M059J (cell line): ENCODE measurements at regions not wholly inside any gene's neighbourhood (a gene's known extent, or its start where the extent isn't known, plus 50 kb on each side); places are given as distances from the start of the nearest gene placed in this dataset.
"Not testable (repeated sequence)": the region's sequence is repeated elsewhere in the genome, so short reads cannot be mapped to it uniquely, and the experiment has no call there.

Source experiments
- DNase-seq: peaks from one replicate; pipeline ENCODE4 v3.0.0-alpha.2; 2012; ENCODE audit warnings: low read depth

DNA sequence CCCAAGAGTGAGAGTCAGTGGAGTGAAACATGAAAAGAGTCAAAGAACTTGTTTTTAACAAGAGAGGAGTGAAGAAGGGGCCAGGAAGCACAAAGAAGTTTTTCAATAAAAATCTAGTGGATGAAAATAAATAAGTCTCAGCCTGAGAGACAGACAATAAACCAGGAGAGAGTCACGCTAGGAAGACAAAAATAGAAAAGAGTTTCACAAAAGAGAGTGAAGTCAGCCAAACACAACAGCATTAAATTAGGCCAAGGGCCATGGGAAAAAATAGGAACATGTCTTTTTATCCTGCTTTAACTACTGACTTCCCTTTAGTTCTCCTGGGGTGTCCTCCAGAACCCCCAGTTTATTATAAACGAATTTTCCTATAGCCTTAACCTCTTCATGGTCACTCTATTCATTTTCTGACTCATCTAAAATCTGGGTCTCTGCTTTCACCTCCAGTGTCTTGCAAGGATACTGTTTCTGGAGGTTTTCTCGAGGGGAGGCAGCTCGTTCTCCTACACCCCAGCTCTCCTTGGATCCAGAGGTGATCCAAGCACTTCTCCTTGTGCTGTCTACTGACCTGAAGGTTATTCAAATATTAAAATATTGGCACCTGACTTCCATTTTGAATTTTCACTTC lies 571.5 kb upstream of the PPP2R3A start:
- no peak for DNase-seq

DNA sequence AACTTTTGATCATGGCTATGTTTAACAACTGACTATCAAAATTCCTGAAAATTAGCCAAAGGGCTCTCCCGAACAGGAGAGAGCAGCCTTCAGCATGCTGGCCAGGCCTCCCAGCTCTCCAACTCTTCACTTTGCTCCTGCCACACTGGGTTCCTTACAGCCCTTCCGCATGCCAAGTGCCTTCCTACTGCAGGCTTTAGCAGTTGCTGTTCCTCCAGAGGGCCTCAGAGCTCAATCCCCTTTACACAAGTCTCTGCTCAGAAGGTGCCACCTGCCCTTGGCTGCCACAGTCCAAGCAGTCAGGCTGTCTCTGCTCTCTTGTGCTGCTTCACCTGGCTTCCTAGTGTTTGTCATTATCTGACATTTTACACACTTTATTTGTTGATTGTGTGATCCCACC lies 553.1 kb upstream of the PPP2R3A start:
- DNase-seq: no peak

DNA sequence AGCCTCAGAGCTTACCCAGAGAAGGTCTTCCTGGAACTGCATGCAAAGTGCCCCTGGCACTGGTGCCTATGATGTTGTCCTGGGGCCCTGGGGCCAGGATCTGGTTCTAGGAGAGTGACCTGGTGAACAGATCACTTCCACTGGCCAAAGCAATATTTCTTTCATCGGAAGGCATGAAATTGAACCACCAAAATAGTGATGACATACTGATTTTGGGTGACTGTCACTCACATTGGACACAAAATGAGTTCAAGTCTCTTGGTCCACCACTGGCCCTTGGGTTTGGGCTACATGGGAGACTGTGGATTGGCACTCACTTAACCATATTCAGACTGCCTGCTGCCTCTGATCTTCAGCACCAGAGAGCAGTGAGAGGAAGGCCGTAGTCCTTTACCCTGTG lies 549.3 kb upstream of the PPP2R3A start:
- no peak for DNase-seq

DNA sequence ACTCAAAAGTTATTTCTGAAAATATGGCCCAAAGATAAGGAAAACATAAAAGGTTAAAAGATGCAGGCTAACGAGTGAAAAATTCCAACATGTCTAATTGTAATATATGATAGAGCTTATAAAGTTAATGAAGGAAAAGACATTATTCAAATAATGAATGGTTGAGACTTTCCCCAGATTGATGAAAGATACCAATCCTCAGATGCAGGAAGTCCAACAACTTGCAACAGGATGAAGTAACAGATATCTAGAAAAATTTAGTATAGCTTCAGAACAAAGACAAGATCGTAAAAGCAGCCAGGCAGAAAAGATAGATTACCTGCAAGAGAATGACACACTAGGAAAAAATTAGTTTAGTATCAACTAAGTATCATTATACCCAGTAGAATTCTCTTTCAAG lies 546.4 kb upstream of the PPP2R3A start:
- DNase-seq: no peak

DNA sequence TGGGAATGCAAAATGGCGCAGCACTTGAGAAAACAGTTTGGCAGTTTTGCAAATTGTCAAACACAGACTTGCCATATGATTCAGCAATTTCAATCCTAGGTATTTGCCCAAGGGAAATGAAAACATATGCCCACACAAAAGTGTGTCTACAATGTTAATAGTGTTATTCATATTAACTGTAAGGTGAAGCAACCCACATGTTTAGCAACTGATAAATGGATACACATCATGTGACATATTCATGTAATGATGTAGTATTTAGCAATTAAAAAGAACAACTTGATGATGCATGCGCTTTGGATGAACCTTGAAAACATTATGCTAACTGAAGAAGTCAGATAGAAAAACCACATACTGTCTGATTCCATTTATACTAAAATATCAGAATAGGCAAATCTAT lies 539.0 kb upstream of the PPP2R3A start:
- DNase-seq: no peak

DNA sequence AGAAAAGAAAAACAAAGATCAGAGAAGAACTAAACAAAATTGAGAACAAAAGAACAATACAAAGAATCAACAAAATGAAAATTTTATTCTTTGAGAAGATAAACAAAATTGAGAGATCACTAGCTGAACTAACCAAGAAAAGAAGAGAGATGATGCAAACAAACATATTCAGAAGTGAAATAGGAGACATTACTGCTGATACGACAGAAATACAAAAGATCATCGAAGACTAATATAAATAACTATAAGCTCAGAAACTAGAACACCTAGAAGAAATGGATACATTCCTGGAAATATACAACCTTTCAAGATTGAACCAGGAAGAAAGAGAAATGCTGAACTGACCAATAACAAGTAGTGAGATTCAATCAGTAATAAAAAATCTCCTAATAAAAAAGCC lies 533.1 kb upstream of the PPP2R3A start:
- DNase-seq: no peak

DNA sequence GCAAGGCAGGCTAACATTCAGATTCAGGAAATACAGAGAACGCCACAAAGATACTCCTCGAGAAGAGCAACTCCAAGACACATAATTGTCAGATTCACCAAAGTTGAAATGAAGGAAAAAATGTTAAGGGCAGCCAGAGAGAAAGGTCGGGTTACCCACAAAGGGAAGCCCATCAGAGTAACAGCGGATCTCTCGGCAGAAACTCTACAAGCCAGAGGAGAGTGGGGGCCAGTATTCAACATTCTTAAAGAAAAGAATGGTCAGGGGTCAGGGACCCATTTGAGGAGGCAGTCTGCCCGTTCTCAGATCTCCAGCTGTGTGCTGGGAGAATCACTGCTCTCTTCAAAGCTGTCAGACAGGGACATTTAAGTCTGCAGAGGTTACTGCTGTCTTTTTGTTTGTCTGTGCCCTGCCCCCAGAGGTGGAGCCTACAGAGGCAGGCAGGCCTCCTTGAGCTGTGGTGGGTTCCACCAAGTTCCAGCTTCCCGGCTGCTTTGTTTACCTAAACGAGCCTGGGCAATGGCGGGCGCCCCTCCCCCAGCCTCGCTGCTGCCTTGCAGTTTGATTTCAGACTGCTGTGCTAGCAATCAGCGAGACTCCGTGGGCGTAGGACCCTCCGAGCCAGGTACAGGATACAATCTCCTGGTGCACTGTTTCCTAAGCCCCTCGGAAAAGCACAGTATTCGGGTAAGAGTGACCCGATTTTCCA lies 526.5 kb upstream of the PPP2R3A start:
- DNase-seq: not testable (repeated sequence)

DNA sequence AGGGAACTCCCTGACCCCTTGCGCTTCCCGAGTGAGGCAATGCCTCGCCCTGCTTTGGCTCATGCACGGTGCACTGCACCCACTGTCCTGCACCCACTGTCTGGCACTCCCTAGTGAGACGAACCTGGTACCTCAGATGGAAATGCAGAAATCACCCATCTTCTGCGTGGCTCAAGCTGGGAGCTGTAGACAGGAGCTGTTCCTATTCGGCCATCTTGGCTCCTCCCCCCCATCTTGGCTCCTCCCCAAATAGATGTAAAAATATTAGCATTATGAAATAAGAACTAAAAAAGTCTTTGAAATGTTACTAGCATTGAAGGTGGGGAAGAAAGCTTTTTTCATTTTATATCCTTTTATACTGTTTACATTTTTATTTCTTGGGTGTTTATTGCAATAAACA lies 525.9 kb upstream of the PPP2R3A start:
- DNase-seq: peak; percentile 4

DNA sequence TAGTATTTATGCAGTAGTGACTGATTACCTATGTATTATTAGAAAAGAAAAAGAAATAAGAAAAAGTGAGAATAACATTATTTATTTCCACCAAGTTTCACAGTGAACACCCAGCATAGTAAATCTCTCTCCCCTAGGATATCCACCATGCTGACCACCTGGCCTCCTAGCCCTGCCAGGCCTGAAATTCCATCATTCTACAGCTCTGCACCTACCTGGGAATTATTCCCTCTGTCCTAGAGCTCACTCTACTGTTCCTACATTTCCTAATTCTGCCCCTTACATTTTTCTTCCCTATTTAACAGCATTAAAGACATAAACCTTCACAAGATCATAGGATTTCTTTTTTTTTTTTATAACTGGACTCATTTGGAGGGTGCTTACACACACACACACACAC lies 525.3 kb upstream of the PPP2R3A start:
- no peak for DNase-seq

DNA sequence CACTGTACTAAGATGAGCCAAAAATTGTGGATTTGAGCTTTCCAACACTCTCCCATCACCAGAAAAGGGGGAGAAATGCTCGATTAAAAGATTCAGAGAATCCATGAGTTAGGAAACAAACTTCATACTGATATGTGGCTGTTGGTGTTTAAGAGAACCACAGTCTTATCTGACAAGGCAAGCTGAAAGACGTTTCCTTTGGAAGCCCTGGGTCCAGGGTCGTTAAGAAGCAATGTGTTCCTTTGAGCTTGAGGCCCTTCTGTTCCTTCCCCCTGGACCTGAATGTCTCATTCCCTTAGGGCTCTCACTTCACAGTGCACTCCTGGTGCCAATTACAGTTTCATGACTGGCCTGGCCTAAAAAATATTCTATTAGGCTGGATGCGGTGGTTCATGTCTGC lies 524.8 kb upstream of the PPP2R3A start:
- DNase-seq: no peak

DNA sequence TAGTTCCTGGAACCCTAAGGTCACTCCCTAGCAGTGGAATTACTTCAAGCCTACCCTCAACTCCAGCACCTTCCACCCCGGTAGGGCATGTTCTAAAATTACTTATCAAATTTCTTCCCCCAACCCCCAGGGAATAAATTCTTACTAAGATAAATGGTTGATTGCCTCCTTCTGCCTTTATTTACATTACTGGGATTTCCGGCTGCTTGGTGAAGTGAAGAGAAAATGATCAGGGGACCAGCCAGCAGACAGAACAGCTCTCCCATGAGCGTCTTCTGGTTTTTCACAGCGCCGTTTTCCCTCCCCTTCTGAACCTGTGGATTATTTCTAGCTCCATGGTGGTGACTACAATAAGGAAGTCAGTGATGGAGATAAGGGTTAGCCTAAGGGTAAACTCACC lies 521.5 kb upstream of the PPP2R3A start:
- no peak for DNase-seq

DNA sequence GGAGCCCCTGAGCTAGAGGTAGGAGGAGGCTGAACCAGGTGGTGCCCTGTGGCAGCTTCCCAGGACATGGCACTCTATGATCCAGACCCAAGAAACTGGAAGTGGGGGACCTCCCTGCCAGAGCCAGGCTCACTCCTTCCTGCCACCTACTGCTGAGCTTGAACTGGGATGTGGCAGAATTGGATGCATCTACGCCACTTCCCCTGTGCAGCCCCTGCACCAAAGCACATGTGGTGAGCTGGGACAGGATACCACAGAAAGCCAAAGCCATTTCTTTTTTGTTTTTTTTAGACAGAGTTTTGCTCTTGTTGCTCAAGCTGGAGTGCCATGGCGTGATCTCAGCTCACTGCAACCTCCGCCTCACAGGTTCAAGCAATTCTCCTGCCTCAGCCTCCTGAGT lies 518.0 kb upstream of the PPP2R3A start:
- no peak for DNase-seq

DNA sequence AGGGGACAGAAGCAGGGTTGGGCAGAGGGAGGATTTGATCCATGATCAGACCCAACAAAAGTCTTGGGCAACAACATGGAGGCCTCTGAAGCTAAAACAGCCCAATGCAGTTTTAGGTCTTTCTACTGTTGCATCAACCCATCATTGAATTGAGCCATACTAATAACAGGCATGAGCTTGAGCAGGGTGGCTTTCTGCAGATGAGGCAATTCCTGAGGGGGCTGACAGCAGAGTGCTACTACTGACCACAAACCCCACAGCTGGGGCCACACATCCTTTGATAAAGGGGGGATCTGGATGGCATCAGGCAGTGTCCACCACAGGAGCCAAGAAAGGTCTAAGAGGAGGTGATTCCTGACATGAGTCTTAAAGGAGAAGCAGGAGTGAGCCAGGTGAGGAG lies 517.0 kb upstream of the PPP2R3A start:
- DNase-seq: no peak

DNA sequence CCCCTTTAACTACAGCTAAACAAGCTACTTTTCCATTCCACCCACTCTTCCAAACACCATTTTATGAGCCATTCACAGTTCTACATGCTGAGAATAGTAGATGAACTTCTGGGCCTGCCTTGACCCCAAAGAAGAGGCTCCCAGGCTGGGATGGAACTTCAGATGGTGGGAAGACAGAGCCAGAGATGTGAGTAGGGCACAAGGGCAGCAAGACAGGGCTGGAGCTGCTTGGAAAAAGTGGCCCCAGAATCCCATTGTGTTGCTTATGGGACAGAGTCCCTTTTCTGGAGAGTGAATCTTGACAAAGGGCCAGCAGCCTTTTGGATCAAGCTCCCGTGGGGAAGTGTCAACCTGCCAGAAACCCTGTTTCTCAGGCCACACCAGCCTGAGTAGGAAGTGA lies 516.5 kb upstream of the PPP2R3A start:
- no peak for DNase-seq

DNA sequence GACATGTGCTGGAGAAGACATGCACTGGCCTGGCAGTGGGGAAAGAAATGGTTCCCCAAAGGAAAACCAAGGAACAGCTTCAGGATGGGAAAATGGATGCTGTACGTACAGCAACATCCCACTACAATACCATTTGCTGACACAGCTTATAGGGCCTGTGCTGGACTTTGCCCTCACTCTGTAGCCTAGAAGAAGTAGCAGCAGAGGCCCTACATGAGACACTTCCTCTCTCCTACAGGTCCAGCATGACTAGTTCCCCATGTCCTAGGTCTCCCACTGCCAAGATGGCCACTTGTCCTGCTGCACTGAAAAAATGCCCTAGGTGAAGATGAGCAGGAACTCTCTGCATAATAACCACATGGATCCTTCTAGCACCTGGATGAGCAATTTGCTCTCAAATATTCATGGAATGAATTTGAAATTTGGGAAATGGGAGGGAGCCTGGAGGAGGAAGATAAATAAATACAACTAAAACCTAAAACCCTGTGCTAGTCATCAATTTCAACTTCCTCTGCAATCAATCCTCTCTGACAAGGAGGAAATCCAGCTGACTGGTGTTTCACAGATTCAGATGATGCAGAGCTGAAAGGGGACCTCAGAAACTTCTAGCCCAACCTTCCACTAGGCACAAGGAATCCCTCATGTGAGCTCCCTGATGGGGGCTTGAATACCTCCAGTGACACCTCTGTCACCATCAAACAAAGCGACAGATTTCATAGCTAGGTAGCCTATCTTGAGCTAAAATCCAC lies 514.3 kb upstream of the PPP2R3A start:
- no peak for DNase-seq

DNA sequence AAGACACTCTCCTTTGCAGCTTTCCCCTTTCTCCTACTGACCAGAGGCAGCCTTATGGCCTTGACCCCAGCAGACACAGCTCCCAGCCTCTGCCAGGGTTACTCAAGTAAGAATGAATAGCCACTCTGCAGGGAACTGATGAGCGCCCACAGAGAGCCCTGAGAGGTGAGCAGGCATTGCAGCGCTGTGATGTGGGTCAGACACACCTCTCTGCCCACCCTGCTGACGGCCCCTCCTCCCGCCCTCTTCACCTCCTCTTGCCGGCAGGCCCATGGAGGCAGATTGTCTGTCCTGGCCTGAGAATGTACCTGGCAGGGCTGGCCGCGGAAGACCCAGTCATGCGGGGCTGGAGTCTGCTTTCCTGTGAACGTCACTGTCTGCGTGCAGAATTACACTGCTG lies 512.6 kb upstream of the PPP2R3A start:
- DNase-seq: no peak

DNA sequence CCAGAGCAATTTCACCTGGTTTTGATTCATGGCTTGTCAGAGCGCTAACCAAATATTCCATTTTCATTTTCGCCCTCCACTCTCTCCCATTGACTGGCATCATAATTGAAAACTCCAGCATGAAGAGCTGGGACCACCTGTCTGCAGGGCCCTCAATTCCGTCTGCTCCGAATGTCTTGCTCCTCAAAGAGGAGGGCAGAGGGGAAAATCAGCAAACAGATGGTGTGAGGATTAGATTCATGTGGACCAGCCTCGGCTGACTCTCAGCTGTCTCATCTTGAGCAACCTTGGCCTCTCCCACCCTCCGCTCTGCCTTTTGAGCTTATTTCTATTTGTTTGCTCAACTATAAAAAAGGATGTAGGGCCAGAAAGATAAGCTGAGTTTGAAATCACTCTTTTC lies 512.2 kb upstream of the PPP2R3A start:
- no peak for DNase-seq

DNA sequence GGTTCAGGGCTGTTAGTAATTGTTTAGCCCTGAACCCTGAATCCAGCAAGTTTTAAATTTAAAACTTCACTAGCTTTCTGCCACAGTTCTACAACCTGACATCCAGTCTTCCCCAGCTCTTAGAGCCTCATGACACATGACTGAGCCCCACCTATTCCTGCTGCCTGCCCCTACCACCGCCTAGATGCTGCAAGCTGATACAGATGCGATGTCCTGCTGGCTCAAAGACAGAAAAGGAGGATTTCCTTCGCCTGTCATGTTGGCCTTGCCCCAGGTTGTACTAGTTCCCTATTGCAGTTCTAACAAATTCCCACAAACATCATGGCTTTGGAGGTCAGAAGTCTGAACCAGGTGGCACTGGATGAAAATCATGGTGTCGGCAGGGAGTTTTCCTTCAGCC lies 510.6 kb upstream of the PPP2R3A start:
- DNase-seq: no peak

DNA sequence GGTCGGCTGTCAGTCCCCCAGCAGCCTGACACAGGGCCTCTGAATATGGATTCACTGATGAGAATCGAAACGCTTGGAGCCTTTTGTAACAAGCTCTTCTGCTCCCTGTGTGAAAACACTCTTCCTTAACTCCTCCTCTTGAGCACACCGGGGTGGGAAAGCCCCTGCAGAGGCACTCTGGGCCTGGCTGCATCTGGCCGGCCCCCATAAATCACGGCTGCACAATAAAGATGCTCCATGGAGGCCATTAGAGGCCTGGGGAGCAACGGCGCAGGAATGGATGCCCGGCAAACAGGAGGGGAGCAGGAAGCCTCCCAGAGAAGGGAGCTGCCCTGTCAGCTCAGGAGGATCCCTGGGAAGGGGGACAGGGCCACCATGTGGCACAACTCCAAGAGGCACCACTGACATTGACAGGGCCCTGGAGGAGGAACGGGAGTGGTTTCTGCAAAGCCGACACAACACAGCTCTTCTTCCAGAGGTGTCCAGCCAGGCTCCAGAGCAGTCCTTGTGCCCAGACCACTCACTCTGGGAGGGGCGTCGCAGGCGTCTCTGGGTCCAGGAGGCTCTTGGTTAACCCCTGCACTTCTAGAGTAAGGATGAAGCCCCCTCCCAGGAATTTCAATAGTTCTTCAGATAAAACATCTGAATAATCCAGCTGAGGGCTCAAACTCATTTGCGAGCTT lies 509.3 kb upstream of the PPP2R3A start:
- no peak for DNase-seq

DNA sequence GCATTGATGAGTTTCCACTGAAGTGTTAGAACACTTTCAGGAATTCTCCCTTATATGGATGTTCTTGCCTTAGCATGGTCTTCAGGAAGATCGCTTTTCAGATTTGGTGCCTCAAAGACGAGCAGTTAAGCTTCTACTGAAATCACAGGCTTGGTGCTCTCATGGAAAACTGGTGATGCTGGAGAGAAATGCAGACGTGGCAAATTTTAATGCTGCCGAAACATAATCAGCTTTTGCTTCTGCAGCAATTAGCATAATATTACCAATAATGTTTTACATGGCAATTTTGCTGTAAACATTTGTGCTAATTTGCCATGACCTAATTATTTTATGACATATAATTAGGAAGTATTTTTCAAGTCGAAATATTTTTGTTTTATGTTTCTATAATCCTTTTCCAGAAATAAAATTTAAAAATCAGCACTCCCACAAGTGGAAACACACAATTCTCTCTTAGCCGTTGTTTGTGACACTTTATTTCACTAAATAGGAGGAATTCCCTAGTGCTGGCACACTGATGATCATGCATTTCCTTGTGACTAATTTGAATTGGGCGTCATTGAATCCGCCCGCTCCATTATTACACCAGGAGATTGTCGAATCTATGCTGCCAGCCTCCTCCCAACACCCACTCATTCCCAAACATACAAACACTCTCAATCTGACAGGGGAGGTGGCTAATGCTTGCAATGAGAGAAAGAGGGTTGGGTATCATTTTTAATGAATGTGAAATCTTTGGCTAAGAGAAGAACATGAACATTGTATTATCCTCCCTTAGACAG lies 506.8 kb upstream of the PPP2R3A start:
- no peak for DNase-seq

DNA sequence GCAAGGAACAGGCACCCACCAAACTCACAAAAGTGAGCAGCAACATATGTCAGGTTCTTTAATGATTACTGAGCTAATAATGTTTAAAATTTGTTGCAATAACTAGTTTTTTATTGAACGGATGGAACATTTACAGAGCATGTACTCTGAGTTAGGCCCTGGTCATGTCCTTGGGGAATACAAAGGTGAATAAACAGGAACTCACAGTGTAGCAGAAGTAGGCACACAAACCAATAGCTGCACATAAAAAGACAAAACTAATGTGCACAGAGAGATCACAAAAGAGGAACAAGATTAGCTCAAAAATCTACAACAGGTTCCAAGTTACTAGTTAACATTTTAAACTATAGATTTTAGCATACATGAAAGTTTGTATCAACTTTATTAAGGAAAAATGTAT lies 505.3 kb upstream of the PPP2R3A start:
- DNase-seq: no peak

DNA sequence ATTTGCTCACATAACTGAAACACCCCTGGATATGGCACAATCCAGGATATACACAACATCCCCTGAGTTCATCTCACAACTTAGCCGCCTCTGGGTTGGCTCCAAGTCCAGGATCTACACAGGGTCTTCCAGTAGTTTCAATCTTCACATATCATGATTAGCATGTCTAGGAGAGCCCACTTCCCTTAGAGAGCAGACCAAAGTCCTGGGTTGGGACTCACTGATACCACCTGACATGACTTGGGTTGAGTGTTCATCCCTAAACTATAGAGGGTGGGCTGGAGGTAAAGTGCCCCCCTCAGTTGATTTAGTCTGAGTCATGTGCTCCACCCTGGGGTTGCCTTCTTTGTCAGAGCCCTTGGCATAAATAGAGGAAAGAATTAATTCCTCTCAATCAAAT lies 493.6 kb upstream of the PPP2R3A start:
- DNase-seq: no peak
